ENCODE measurements at regions not wholly inside any gene's neighbourhood (a gene's known extent, or its start where the extent isn't known, plus 50 kb on each side); places are given as distances from the start of the nearest gene placed in this dataset.

GRCh38 chr6:81436990-81437389, 315.5 kb downstream of the TENT5A start:
- Histone ChIP-seq H3K4me1 (ENCODE audit: control insufficient read depth, insufficient read depth, low read length) (no peaks in the 10 kb centered on the region), H3K27ac (ENCODE audit: low read length) (no peak overlapping the region), H3K4me3 (ENCODE audit: low read length in 2 of 2) (no peak overlapping the region), H3K36me3 (ENCODE audit: control insufficient read depth in 2 of 2, insufficient read depth in 2 of 2, low read length in 2 of 2) (no peaks in the 10 kb centered on the region), H3K9ac (ENCODE audit: low read length in 2 of 2) (no peak overlapping the region), H3K9me3 (ENCODE audit: control insufficient read depth in 2 of 2, low read length in 2 of 2) (peaks cover 0 to 9% of the 10 kb centered on the region in 2 donors), H3K27me3 (ENCODE audit: control insufficient read depth in 1 of 2, insufficient read depth in 2 of 2, low read length in 2 of 2) (no peaks in the 10 kb centered on the region)

- no peaks in the 10 kb centered on the region for H3K27me3 ChIP-seq (ENCODE audit: control insufficient read depth in 1 of 2, insufficient read depth in 2 of 2, low read length in 2 of 2)
- no peaks in the 10 kb centered on the region for H3K4me1 ChIP-seq (ENCODE audit: control insufficient read depth, insufficient read depth, low read length)
- no peak overlapping the region for H3K27ac ChIP-seq (ENCODE audit: low read length)
Observed at GRCh38 chr6:81413306-81413705, 339.2 kb downstream of the TENT5A start.

GRCh38 chr6:81401970-81402690, 350.4 kb downstream of the TENT5A start:
- Histone ChIP-seq H3K27ac (ENCODE audit: low read length) (no peak overlapping the region), H3K36me3 (ENCODE audit: control insufficient read depth in 2 of 2, insufficient read depth in 2 of 2, low read length in 2 of 2) (no peaks in the 10 kb centered on the region), H3K4me3 (ENCODE audit: low read length in 2 of 2) (no peak overlapping the region)

More at GRCh38 chr6:81413306-81413705, 339.2 kb downstream of the TENT5A start:
- Histone ChIP-seq H3K9ac (ENCODE audit: low read length in 2 of 2) (no peak overlapping the region), H3K36me3 (ENCODE audit: control insufficient read depth in 2 of 2, insufficient read depth in 2 of 2, low read length in 2 of 2) (no peaks in the 10 kb centered on the region), H3K9me3 (ENCODE audit: control insufficient read depth in 2 of 2, low read length in 2 of 2) (no peaks in the 10 kb centered on the region), H3K4me3 (ENCODE audit: low read length in 2 of 2) (no peak overlapping the region)

GRCh38 chr6:81396916-81397315, 355.6 kb downstream of the TENT5A start:
- no peak overlapping the region for H3K4me3 ChIP-seq (ENCODE audit: low read length in 2 of 2)

More at GRCh38 chr6:81401970-81402690, 350.4 kb downstream of the TENT5A start:
- H3K9ac ChIP-seq (ENCODE audit: low read length in 2 of 2), result no peak overlapping the region
- H3K9me3 ChIP-seq (ENCODE audit: control insufficient read depth in 2 of 2, low read length in 2 of 2), result no peaks in the 10 kb centered on the region
- no peaks in the 10 kb centered on the region for H3K27me3 ChIP-seq (ENCODE audit: control insufficient read depth in 1 of 2, insufficient read depth in 2 of 2, low read length in 2 of 2)
- no peaks in the 10 kb centered on the region for H3K4me1 ChIP-seq (ENCODE audit: control insufficient read depth, insufficient read depth, low read length)

GRCh38 chr6:81387163-81387562, 365.3 kb downstream of the TENT5A start:
- Histone ChIP-seq H3K9ac (ENCODE audit: low read length in 2 of 2) (no peak overlapping the region), H3K36me3 (ENCODE audit: control insufficient read depth in 2 of 2, insufficient read depth in 2 of 2, low read length in 2 of 2) (no peaks in the 10 kb centered on the region), H3K4me3 (ENCODE audit: low read length in 2 of 2) (no peak overlapping the region), H3K4me1 (ENCODE audit: control insufficient read depth, insufficient read depth, low read length) (no peaks in the 10 kb centered on the region), H3K27me3 (ENCODE audit: control insufficient read depth in 1 of 2, insufficient read depth in 2 of 2, low read length in 2 of 2) (no peaks in the 10 kb centered on the region), H3K27ac (ENCODE audit: low read length) (no peak overlapping the region), H3K9me3 (ENCODE audit: control insufficient read depth in 2 of 2, low read length in 2 of 2) (no peaks in the 10 kb centered on the region)

More at GRCh38 chr6:81396916-81397315, 355.6 kb downstream of the TENT5A start:
- no peaks in the 10 kb centered on the region for H3K36me3 ChIP-seq (ENCODE audit: control insufficient read depth in 2 of 2, insufficient read depth in 2 of 2, low read length in 2 of 2)
- no peak overlapping the region for H3K27ac ChIP-seq (ENCODE audit: low read length)
- no peaks in the 10 kb centered on the region for H3K4me1 ChIP-seq (ENCODE audit: control insufficient read depth, insufficient read depth, low read length)
- no peak overlapping the region for H3K9ac ChIP-seq (ENCODE audit: low read length in 2 of 2)
- no peaks in the 10 kb centered on the region for H3K27me3 ChIP-seq (ENCODE audit: control insufficient read depth in 1 of 2, insufficient read depth in 2 of 2, low read length in 2 of 2)
- no peaks in the 10 kb centered on the region for H3K9me3 ChIP-seq (ENCODE audit: control insufficient read depth in 2 of 2, low read length in 2 of 2)

GRCh38 chr6:81384921-81385320, 367.6 kb downstream of the TENT5A start:
- no peak overlapping the region for H3K4me3 ChIP-seq (ENCODE audit: low read length in 2 of 2)

GRCh38 chr6:81383472-81383871, 369.0 kb downstream of the TENT5A start:
- Histone ChIP-seq H3K36me3 (ENCODE audit: control insufficient read depth in 2 of 2, insufficient read depth in 2 of 2, low read length in 2 of 2) (no peaks in the 10 kb centered on the region), H3K4me3 (ENCODE audit: low read length in 2 of 2) (no peak overlapping the region), H3K9ac (ENCODE audit: low read length in 2 of 2) (no peak overlapping the region), H3K27me3 (ENCODE audit: control insufficient read depth in 1 of 2, insufficient read depth in 2 of 2, low read length in 2 of 2) (no peaks in the 10 kb centered on the region), H3K4me1 (ENCODE audit: control insufficient read depth, insufficient read depth, low read length) (no peaks in the 10 kb centered on the region), H3K9me3 (ENCODE audit: control insufficient read depth in 2 of 2, low read length in 2 of 2) (no peaks in the 10 kb centered on the region), H3K27ac (ENCODE audit: low read length) (no peak overlapping the region)

More at GRCh38 chr6:81384921-81385320, 367.6 kb downstream of the TENT5A start:
- Histone ChIP-seq H3K9ac (ENCODE audit: low read length in 2 of 2) (no peak overlapping the region), H3K27ac (ENCODE audit: low read length) (no peak overlapping the region), H3K27me3 (ENCODE audit: control insufficient read depth in 1 of 2, insufficient read depth in 2 of 2, low read length in 2 of 2) (no peaks in the 10 kb centered on the region), H3K4me1 (ENCODE audit: control insufficient read depth, insufficient read depth, low read length) (no peaks in the 10 kb centered on the region), H3K9me3 (ENCODE audit: control insufficient read depth in 2 of 2, low read length in 2 of 2) (no peaks in the 10 kb centered on the region), H3K36me3 (ENCODE audit: control insufficient read depth in 2 of 2, insufficient read depth in 2 of 2, low read length in 2 of 2) (no peaks in the 10 kb centered on the region)

- no peaks in the 10 kb centered on the region for H3K4me1 ChIP-seq (ENCODE audit: control insufficient read depth, insufficient read depth, low read length)
- H3K9me3 ChIP-seq (ENCODE audit: control insufficient read depth in 2 of 2, low read length in 2 of 2), result no peaks in the 10 kb centered on the region
- no peak overlapping the region for H3K9ac ChIP-seq (ENCODE audit: low read length in 2 of 2)
- H3K36me3 ChIP-seq (ENCODE audit: control insufficient read depth in 2 of 2, insufficient read depth in 2 of 2, low read length in 2 of 2), result no peaks in the 10 kb centered on the region
- H3K27ac ChIP-seq (ENCODE audit: low read length), result no peak overlapping the region
- H3K27me3 ChIP-seq (ENCODE audit: control insufficient read depth in 1 of 2, insufficient read depth in 2 of 2, low read length in 2 of 2), result no peaks in the 10 kb centered on the region
- no peak overlapping the region for H3K4me3 ChIP-seq (ENCODE audit: low read length in 2 of 2)
Observed at GRCh38 chr6:81382852-81383251, 369.6 kb downstream of the TENT5A start.

- H3K27me3 ChIP-seq (ENCODE audit: control insufficient read depth in 1 of 2, insufficient read depth in 2 of 2, low read length in 2 of 2), result no peaks in the 10 kb centered on the region
- no peak overlapping the region for H3K4me3 ChIP-seq (ENCODE audit: low read length in 2 of 2)
- no peaks in the 10 kb centered on the region for H3K4me1 ChIP-seq (ENCODE audit: control insufficient read depth, insufficient read depth, low read length)
- no peak overlapping the region for H3K27ac ChIP-seq (ENCODE audit: low read length)
- H3K9me3 ChIP-seq (ENCODE audit: control insufficient read depth in 2 of 2, low read length in 2 of 2), result no peaks in the 10 kb centered on the region
- no peak overlapping the region for H3K9ac ChIP-seq (ENCODE audit: low read length in 2 of 2)
- H3K36me3 ChIP-seq (ENCODE audit: control insufficient read depth in 2 of 2, insufficient read depth in 2 of 2, low read length in 2 of 2), result no peaks in the 10 kb centered on the region
Observed at GRCh38 chr6:81381382-81381916, 371.0 kb downstream of the TENT5A start.

- no peak overlapping the region for H3K9ac ChIP-seq (ENCODE audit: low read length in 2 of 2)
- H3K9me3 ChIP-seq (ENCODE audit: control insufficient read depth in 2 of 2, low read length in 2 of 2), result no peaks in the 10 kb centered on the region
- H3K27ac ChIP-seq (ENCODE audit: low read length), result no peak overlapping the region
- no peaks in the 10 kb centered on the region for H3K4me1 ChIP-seq (ENCODE audit: control insufficient read depth, insufficient read depth, low read length)
- H3K36me3 ChIP-seq (ENCODE audit: control insufficient read depth in 2 of 2, insufficient read depth in 2 of 2, low read length in 2 of 2), result no peaks in the 10 kb centered on the region
- no peaks in the 10 kb centered on the region for H3K27me3 ChIP-seq (ENCODE audit: control insufficient read depth in 1 of 2, insufficient read depth in 2 of 2, low read length in 2 of 2)
- H3K4me3 ChIP-seq (ENCODE audit: low read length in 2 of 2), result no peak overlapping the region
Observed at GRCh38 chr6:81380718-81381338, 371.7 kb downstream of the TENT5A start.

- Histone ChIP-seq H3K9me3 (ENCODE audit: control insufficient read depth in 2 of 2, low read length in 2 of 2) (no peaks in the 10 kb centered on the region), H3K9ac (ENCODE audit: low read length in 2 of 2) (no peak overlapping the region), H3K4me1 (ENCODE audit: control insufficient read depth, insufficient read depth, low read length) (no peaks in the 10 kb centered on the region), H3K27me3 (ENCODE audit: control insufficient read depth in 1 of 2, insufficient read depth in 2 of 2, low read length in 2 of 2) (no peaks in the 10 kb centered on the region), H3K36me3 (ENCODE audit: control insufficient read depth in 2 of 2, insufficient read depth in 2 of 2, low read length in 2 of 2) (no peaks in the 10 kb centered on the region), H3K27ac (ENCODE audit: low read length) (no peak overlapping the region), H3K4me3 (ENCODE audit: low read length in 2 of 2) (no peak overlapping the region)
Observed at GRCh38 chr6:81376745-81377144, 375.7 kb downstream of the TENT5A start.
